Ovary (tissue), 3 donors: ENCODE measurements at regions not wholly inside any gene's neighbourhood (a gene's known extent, or its start where the extent isn't known, plus 50 kb on each side); places are given as distances from the start of the nearest gene placed in this dataset.

ENCODE experiments used
- CTCF ChIP-seq, 3 donors: fragments of 450-650 bp in 2 of 3; fragments of 200-600 bp in 1 of 3; IDR thresholded peaks; one replicate each; pipeline versions ENCODE4 v1.5.1 to v1.8.0; 2016 to 2022; ENCODE audit warnings: antibody characterized with exemption in 3 of 3, mild to moderate bottlenecking in 1 of 3
- EP300 ChIP-seq: sonication (generic); formaldehyde crosslinking; IDR thresholded peaks from one replicate; pipeline ENCODE4 v1.6.1; 2017; ENCODE audit warnings: antibody characterized with exemption
- POLR2A ChIP-seq: fragments of 450-650 bp; IDR thresholded peaks from one replicate; pipeline ENCODE4 v1.6.1; 2017; ENCODE audit warnings: antibody characterized with exemption, mild to moderate bottlenecking, moderate library complexity
- donor health status: DM: no; HTN: no; CAD: no.

DNA sequence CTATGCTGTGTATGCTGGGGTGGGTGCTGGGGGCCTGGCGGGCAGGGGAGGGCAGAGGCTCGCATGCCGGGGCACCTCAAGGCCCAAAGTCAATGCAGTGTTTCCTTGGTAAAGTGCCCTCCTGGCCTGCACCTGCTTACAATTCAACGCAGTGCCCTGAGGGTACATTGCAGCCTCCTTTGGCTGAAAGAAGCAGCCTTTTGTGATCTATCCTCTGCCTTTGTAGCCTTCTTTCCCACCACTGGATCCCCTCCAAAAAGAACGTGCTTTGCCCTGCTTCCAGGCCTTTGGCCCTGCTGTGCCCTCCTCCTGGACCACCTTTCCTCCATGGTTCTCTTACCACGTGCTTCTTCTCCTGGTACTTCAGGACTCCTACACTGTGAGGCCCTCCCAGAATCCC lies 113.6 kb upstream of the PTPN1 start:
- TF ChIP-seq POLR2A (no peak), CTCF (IDR thresholded peaks at IDR 0.05) (no peak), EP300 (no peak)
